ENCODE measurements at regions not wholly inside any gene's neighbourhood (a gene's known extent, or its start where the extent isn't known, plus 50 kb on each side); places are given as distances from the start of the nearest gene placed in this dataset.

GRCh38 chr13:107190065-107190464 lies 622.1 kb upstream of the ARGLU1 start:
- intact Hi-C loops (cut with micrococcal nuclease) = no loop called here
- Histone ChIP-seq H3K4me1 (no peaks in the 10 kb centered on the region), H3K27me3 (ENCODE audit: low read depth) (no peaks in the 10 kb centered on the region), H3K36me3 (no peaks in the 10 kb centered on the region), H3K9me3 (replicated peaks) (peaks cover 12% of the 10 kb centered on the region), H3K27ac (replicated peaks) (no peak overlapping the region), H3K4me3 (no peak overlapping the region)
- TF ChIP-seq CTCF (IDR thresholded peaks at IDR 0.05; ENCODE audit: borderline replicate concordance) = no peak
- no peak for DNase-seq

- no peak for TF ChIP-seq CTCF (IDR thresholded peaks at IDR 0.05; ENCODE audit: borderline replicate concordance)
- H3K4me3 ChIP-seq = no peak overlapping the region
- no peaks in the 10 kb centered on the region for H3K36me3 ChIP-seq
- no peak overlapping the region for H3K27ac ChIP-seq (replicated peaks)
- peaks cover 4% of the 10 kb centered on the region for H3K9me3 ChIP-seq (replicated peaks)
- no peaks in the 10 kb centered on the region for H3K4me1 ChIP-seq
- H3K27me3 ChIP-seq (ENCODE audit: low read depth) = no peaks in the 10 kb centered on the region
- DNase-seq = no peak
- intact Hi-C loops (cut with micrococcal nuclease) = no loop called here
Measured at GRCh38 chr13:107185889-107186288, 618.0 kb upstream of the ARGLU1 start.

- no peaks in the 10 kb centered on the region for H3K9me3 ChIP-seq (replicated peaks)
- H3K27me3 ChIP-seq (ENCODE audit: low read depth) = no peaks in the 10 kb centered on the region
- no peak for TF ChIP-seq CTCF (IDR thresholded peaks at IDR 0.05; ENCODE audit: borderline replicate concordance)
- intact Hi-C loops (cut with micrococcal nuclease) = no loop called here
- no peaks in the 10 kb centered on the region for H3K4me1 ChIP-seq
- H3K4me3 ChIP-seq = no peak overlapping the region
- no peak for DNase-seq
- H3K36me3 ChIP-seq = no peaks in the 10 kb centered on the region
- no peak overlapping the region for H3K27ac ChIP-seq (replicated peaks)
Measured at GRCh38 chr13:107170270-107170931, 602.5 kb upstream of the ARGLU1 start.

- intact Hi-C loops (cut with micrococcal nuclease) = no loop called here
- Histone ChIP-seq H3K27ac (replicated peaks) (no peak overlapping the region), H3K4me1 (no peaks in the 10 kb centered on the region), H3K4me3 (no peak overlapping the region), H3K27me3 (ENCODE audit: low read depth) (no peaks in the 10 kb centered on the region), H3K9me3 (replicated peaks) (no peaks in the 10 kb centered on the region), H3K36me3 (no peaks in the 10 kb centered on the region)
- no peak for DNase-seq
- no peak for TF ChIP-seq CTCF (IDR thresholded peaks at IDR 0.05; ENCODE audit: borderline replicate concordance)
Measured at GRCh38 chr13:107157271-107157670, 589.3 kb upstream of the ARGLU1 start.

GRCh38 chr13:107144432-107144831 lies 576.5 kb upstream of the ARGLU1 start:
- TF ChIP-seq CTCF (IDR thresholded peaks at IDR 0.05; ENCODE audit: borderline replicate concordance) = peak; percentile 36
- intact Hi-C loops (cut with micrococcal nuclease) = no loop called here
- no peaks in the 10 kb centered on the region for H3K27me3 ChIP-seq (ENCODE audit: low read depth)
- no peaks in the 10 kb centered on the region for H3K36me3 ChIP-seq
- H3K27ac ChIP-seq (replicated peaks) = no peak overlapping the region
- DNase-seq = no peak
- no peaks in the 10 kb centered on the region for H3K9me3 ChIP-seq (replicated peaks)
- no peak overlapping the region for H3K4me3 ChIP-seq
- peaks cover 15% of the 10 kb centered on the region for H3K4me1 ChIP-seq

All from left ventricle myocardium inferior (tissue), 1 donor.